Epithelial cell of proximal tubule (primary cell): ENCODE measurements at regions not wholly inside any gene's neighbourhood (a gene's known extent, or its start where the extent isn't known, plus 50 kb on each side); places are given as distances from the start of the nearest gene placed in this dataset.

ENCODE experiments used
- DNase-seq: peaks from one replicate; pipeline ENCODE4 v3.0.0-alpha.2; 2011; ENCODE audit warnings: low read depth
- H3K4me3 ChIP-seq: 2 replicates; pipeline ENCODE4 v1.5.1; 2011; ENCODE audit warnings: low read depth, mild to moderate bottlenecking, low read length
- CTCF ChIP-seq: conservative IDR thresholded peaks from 2 replicates; pipeline ENCODE4 v1.5.1; 2012; ENCODE audit warnings: low read depth, mild to moderate bottlenecking, low read length

DNA sequence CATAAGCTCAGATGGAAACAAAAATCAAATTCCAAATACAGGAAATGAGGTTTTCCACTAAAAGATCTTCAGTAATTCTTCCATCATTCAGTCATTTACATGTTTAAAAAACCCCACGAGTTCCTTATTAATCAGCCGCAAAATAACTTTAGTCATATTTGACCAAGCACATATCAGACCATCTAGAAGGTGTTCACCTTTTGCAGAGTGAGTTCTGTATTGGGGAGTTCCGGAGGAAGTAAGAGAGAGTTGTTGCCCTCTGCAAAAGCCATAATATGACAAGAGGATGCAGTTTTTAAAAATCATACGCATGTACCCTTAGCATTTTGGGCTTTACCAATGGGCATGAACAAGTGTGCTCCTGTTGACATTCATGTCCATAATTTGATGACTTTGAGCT is 61.6 kb downstream of the CCR1 start:
- no peak overlapping the region for H3K4me3 ChIP-seq
- DNase-seq = no peak
- no peak for TF ChIP-seq CTCF

- DNase-seq = no peak
- H3K4me3 ChIP-seq = no peak overlapping the region
- no peak for TF ChIP-seq CTCF
Measured at GRCh38 chr3:46146021-46146420, 62.1 kb downstream of the CCR1 start.

DNA sequence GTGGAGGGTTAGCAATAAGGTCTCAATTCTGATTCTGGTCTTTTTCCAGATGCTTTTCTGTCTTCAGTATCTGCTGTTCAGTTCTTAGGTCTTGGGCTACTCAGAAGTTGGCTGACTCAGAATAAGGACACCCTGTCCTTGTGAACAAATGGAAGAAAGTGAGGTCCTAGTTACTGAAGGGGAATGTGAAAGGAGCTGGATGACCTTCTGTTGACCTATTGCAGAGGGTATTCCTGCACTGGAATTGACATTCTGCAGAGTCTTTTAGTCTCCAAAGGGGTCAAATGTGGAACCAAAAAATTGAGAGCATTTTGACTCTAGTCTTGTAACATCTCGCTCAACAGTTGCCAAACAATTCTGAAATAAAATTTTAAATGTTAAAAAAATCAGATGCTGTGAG is 63.0 kb downstream of the CCR1 start:
- DNase-seq = no peak
- H3K4me3 ChIP-seq = no peak overlapping the region
- no peak for TF ChIP-seq CTCF

- no peak for TF ChIP-seq CTCF
- DNase-seq = no peak
- no peak overlapping the region for H3K4me3 ChIP-seq
Measured at GRCh38 chr3:46143951-46144473, 64.1 kb downstream of the CCR1 start.

DNA sequence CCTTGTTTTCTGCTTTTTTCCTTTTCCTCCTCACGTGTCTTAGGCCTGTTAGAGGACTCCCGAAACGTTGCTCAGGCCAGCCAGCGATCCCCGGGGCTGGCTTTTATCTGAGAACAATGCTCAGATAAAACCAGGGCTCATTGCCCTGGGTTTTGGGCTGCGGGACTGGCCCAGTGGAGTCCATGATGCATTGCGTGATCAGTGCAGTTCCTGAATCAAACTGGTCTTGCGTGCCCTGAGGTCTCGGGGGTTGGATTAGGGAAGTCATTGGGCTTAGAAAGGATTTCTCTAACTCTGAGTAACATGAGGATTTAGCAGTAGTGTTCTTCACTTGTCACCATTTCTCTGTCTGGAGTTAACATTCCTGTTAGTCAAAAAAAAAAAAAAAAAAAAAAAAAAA is 66.3 kb downstream of the CCR1 start:
- no peak for TF ChIP-seq CTCF
- no peak overlapping the region for H3K4me3 ChIP-seq
- no peak for DNase-seq

- no peak for TF ChIP-seq CTCF
- H3K4me3 ChIP-seq = no peak overlapping the region
- DNase-seq = no peak
Measured at GRCh38 chr3:46138581-46138980, 69.5 kb downstream of the CCR1 start.

DNA sequence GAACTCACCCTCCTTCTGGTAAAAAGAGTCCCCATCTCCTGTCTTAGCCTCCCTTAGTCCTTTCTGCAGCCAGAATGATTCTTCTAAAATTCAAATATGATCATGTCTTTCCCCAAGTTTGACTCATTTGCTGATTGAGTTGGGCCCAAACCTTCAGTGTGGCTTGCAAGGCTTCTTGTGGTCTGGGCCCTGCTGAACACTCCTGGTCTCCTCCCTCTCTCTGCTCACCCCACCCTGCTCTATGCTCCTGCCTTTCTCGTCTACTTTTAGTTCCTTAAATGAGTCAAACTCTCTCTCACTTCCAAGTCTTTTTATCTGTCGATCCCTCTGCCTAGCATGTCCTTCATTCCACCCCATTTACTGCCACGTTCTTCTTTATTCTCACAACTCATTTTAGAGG is 72.6 kb downstream of the CCR1 start:
- DNase-seq = no peak
- no peak overlapping the region for H3K4me3 ChIP-seq
- no peak for TF ChIP-seq CTCF
